ENCODE measurements at regions not wholly inside any gene's neighbourhood (a gene's known extent, or its start where the extent isn't known, plus 50 kb on each side); places are given as distances from the start of the nearest gene placed in this dataset.

DNA sequence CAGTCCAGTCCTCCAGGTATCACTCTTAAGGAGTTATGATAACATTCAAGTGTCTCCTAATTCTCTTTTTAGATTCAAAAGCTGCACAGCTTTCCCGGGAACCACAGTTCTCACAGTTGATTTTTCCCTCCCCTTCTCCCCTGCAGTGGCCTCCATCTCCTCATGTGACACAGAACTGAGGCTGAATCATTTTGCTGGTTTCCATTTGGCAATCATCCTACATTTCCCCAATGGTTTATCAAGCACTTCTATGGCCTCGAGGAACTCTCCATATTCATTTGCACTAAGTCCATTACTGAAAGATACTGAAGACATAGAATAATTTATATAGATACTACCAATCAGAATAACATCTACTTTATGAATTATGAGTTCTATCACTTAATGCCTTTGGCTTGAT, 484.9 kb downstream of the GPAM start:
- TF ChIP-seq POLR2AphosphoS5 (IDR thresholded peaks at IDR 0.05; ENCODE audit: low read depth, low read length) (no peak), POLR2A (IDR thresholded peaks at IDR 0.05; ENCODE audit: low read depth, low read length) (no peak), TAF1 (IDR thresholded peaks at IDR 0.05; ENCODE audit: low read depth, low read length) (no peak), PAX5 (IDR thresholded peaks at IDR 0.05; ENCODE audit: insufficient read depth, low read length, severe bottlenecking) (no peak), SPI1 (IDR thresholded peaks at IDR 0.05; ENCODE audit: low read depth, low read length) (no peak)

Data from GM12891 (cell line).